ENCODE measurements at regions not wholly inside any gene's neighbourhood (a gene's known extent, or its start where the extent isn't known, plus 50 kb on each side); places are given as distances from the start of the nearest gene placed in this dataset.
"Not testable (repeated sequence)": the region's sequence is repeated elsewhere in the genome, so short reads cannot be mapped to it uniquely, and the experiment has no call there.

DNA sequence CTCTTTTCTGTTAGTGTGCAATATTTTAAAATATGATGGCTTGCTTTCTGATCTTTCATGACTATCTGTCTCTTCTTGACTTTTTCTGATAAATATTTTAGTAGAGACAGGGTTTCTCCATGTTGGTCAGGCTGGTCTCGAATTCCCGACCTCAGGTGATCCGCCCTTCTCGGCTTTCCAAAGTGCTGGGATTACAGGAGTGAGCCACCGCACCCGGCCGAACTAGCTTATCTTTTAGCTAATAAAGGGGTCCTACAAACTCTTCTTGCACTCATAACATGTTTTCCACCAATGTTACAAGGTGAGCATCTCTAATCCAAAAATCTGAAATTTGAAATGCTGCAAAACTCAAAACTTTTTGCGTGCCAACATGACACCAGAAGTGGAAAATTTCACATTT lies 535.2 kb upstream of the PCDH20 start:
- no peak for DNase-seq

DNA sequence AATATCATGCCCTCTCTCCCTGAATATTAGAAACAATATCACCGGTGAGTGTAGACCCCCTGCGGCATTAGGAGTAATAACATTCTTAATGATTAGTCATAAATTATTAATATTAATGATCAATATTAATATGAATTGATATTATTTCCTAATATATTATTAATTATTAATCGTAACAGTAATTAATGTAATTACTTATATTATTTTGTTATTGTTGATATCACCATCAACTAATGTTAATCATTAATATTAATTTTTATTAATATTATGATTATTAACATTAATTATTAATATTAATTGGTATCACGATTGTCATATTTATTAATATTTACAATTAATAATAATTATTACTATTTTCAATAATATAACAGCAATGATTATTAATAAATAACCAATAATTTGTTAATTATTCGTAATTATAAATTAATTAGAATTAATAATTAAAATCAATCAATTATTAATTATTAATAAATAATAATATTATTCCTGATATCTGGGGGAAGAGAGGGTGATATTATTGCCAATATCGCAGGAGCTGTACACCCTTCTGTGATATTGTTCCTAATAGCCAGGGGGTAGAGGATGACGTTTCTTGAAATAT lies 528.8 kb upstream of the PCDH20 start:
- no peak for DNase-seq

DNA sequence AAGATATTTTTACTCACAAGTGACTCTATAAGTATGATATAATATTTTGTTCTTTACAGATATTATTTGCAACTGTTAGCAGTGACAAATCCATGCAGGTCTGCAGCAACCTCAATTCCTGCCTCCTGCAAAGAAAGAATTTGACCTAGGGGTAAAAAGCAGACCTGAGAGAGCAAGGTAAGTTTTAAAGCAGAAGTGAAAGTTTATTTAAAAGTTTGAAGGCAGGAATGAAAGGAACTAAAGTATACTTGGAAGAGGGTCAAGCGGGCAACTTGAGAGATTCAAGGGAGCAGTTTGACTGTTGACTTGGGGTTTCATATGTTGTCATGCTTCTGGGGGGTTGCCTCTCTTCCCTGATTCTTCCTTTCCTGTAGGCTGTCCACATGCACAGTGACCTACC lies 520.1 kb upstream of the PCDH20 start:
- DNase-seq = no peak

DNA sequence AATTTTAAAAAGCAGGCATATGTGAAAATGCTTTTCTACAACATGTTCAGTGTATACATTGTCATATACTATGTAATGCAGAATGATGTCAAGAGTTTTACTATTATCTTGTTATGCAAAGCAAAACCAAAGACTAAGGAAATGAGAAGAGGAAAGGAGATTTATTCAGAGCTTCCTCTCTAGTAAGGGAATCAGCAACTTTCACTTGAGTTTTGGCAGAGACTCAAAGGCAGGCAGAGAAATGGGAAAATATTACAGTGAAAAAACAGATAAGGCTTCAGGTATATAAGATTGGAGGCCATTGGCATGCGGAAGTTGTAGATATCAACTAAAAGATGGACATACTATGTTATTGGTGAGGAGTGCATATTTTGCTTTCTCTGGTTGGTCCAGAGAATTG lies 512.0 kb upstream of the PCDH20 start:
- DNase-seq = no peak

DNA sequence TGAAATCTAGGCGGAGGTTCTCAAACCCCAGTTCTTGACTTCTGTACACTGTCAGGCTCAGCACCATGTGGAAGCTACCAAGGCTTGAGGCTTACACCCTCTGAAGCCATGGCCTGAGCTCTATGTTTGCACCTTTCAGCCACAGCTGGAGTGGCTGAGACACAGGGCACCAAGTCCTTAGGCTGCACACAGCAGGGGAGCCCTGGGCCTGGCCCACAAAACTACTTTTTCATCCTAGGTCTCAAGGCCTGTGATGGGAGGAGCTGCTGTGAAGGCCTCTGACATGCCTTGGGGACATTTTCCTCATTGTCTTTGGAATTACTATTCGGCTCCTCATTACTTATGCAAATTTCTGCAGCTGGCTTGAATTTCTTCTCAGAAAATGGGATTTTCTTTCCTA lies 503.2 kb upstream of the PCDH20 start:
- no peak for DNase-seq

DNA sequence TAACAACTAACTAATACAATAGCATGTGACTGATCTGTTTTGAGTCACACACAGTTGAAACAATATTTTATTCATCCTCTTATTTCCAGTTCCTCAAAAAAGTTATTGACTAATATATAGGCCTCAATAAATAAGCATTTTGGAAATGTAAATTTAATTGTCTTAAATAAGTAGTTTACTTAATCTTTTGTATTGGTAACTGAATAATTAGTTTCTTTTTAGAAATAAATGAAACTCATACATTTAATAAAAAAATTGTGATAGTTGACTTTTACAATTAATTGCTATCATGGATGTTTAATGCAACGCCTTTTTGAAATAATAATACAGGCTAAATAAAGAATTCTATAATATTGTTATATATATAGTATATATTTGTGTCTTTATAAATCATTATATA lies 500.8 kb upstream of the PCDH20 start:
- DNase-seq = no peak

DNA sequence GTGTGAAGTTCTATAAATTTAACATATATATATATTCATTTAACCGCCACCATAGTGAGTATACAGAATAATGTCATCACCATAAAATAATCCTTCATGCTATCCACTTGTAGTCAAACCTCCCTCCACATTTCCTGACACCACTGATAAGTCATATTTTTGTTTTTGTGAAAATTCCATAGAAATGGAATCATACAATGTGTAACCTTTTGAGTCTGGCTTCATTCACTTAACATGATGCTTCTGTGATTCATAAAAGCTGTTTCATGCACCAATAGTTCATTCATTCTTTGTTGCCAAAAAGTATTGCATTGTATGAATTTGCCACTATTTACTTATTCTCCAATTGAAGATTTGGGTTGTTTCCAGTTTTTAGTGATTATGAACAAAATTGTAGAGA lies 497.5 kb upstream of the PCDH20 start:
- DNase-seq = no peak

DNA sequence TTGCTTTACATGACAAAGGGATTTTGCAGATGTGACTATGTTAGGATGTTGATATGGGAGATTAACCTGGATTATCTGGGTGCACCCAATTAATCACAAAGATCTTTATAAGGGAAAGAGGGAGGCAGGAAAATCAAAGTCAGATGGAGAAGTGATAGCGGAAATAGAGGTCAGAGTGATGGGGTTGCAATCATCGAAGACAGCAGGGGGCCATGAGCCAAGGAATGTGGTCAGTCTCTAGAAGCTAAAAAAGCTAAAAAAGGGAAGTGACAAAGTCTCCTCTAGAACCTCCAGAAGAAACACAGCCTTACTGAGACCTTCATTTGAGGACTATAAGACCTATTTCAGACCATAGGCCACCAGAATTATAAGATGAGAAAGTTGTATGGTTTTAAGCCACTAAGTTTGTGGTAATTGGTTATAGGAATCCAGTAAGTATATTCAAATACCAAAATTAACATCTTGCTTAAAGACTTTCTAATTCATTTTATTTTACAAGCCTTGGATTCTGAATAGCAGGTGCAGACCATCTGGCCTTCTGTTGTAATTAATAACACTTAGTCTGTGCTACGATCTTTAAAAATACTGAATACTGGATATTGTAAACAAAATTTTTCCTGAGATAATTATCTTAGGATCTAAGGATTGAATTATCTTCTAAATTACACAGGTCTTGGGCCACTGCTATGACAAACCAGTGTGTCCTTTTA lies 493.4 kb upstream of the PCDH20 start:
- DNase-seq = no peak

DNA sequence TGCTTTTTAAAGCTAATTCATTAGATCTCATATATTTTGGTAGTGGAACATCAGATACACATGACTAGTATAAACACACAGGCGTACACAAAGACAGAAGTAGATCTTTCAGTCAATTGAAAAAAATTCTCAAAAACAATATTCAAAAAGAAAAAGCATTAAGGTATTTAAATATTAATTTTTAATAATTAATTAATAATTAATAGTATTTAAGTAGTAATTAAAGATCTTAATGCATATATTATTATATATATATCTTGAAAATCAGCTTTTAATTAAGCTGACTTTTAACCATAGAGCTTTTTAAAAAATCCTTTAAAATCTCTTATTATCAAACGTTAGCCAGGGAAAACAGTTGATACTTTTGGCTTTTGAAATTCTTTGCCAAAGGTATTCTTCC lies 489.4 kb upstream of the PCDH20 start:
- no peak for DNase-seq

DNA sequence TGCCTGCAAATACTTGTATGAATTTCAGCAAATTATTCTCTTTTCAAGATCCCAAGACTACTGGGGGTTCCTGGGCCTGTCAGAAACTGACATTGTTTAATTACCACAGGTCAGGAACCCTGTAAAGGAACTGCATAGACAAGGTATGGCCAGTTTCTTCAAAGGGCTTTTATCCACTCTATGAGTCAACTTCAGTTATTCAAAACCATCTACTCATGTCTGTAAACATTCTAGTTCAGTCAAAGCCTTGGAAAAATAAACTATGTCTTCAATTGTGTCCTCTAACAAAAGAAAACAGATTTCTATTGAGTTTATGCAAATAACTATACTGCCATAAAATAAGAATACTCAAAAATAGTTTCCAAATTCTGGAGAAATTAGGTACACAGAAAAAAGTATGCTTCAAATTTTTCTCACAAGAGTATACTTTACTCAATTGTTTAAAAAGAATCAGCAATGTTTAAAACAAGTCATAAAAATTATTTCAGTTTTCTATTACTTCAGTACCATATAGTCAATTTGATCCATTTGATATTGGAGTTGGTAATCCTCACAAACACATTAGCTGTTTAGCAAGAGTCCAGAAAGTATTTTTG lies 486.4 kb upstream of the PCDH20 start:
- no peak for DNase-seq

DNA sequence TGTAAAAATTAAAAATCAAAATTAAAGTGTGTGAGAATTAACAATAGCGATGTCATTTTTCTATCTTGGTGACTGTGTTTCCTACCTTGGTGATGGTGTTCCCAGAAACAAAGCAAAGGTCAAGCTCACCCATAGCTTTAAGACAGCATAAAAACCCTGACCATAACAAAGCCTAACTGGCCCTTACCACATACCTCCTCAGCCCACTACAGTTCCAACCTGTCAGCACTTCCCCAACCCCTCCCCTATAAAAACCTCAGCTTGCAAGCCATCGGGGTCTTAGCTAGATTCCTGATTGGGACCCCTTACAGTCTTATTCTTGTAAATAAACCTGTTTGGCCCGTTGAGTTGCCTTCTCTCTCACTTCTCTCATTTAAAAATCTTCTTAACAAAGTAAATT lies 484.4 kb upstream of the PCDH20 start:
- no peak for DNase-seq

DNA sequence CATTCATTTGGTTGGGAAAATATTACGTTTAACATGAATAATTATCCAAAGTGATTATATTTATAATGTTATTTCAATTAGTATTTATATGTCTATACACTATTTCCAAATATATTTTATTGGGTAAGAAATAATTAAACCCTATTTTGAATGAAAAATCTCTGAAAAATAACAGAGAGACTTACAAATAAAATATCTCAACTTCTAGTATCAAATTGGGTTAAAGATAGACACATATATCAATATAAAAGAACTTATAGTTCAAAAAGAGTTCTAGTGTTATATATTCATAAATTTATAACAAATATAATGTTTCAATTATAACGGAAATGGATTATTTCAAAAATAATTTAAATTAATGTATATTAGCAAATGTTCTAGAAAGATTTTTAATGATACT lies 482.6 kb upstream of the PCDH20 start:
- no peak for DNase-seq

DNA sequence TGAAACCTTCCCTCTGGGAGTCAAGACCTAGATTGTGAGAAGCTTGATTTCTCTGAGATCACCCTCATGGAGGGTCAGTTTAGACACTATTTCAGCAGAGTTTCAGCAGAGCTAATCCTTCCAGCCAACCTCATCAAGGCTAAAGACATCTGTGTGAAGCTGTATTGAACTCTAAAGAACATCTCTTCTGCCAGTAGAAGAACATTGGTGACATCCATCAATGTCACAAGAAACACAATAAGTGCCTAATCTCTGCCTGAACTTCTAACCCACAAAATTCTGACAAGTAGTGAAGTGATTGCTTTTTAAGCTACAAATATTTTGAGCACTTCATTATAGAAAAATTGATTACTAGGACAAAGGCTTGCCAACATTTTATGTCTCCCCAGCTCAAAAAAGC lies 475.8 kb upstream of the PCDH20 start:
- no peak for DNase-seq

DNA sequence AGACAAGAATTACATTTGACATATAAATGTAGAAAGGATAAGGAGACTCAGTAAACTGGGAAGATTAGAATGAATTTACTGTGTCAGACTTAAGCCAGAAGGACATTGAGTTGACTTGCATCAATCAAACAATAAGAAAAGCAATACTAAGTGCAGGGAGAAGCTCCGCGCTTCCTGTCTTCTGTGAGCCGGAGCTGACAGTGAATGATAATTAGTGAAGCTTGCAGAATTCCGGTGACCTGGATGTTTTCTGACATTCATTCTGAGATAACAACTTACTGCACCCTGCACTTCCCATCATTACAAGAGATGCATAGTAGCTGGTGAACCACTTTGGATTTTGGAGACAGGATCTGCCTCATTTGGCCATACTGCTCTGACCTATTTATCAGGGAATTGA lies 469.2 kb upstream of the PCDH20 start:
- DNase-seq = no peak

DNA sequence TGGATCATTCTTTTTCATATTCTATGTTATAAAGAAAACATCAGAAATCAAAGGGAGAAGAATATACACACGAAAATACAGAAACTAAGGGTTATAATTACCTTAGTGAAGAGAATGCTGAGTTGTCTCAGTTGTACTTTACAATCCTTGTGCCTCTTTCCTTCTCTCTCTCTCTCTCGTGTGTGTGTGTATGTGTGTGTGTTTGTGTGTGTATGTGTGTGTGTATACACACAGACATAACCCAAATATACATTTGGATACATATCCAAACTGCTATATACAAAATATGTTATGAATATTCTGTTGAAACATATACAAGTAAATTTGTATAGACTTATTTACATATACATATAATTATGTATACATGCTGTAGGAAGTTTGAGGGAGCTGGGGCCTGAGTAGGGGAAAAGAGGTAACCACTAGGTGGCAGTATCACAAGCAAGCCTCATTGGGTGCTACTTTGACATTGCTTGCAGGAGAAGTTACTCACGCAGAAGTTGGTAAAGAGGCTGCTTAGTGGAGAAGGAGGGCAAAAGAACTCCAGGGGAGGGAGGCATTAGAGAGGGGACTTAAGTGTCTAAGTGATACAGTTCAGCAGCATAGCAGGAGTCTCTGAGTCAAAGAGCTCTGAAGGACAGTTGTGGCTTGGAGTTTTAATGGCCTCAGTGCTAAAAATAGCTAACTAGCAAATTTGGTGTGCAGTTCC lies 465.1 kb upstream of the PCDH20 start:
- DNase-seq = no peak

DNA sequence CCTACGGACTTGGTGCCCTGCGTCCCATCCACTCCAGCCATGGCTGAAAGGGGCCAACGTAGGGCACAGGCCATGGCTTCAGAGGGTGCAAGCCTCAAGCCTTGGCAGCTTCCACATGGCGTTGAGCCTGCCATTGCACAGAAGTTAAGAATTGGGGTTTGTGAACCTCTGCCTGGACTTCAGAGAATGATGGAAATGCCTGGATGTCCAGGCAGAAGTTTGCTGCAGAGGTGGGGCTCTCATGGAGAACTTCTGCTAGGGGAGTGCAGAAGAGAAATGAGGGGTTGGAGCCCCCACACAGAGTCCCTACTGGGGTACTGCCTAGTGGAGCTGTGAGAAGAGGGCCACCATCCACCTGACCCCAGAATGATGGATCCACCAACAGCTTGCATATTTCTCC lies 462.9 kb upstream of the PCDH20 start:
- not testable (repeated sequence) for DNase-seq

DNA sequence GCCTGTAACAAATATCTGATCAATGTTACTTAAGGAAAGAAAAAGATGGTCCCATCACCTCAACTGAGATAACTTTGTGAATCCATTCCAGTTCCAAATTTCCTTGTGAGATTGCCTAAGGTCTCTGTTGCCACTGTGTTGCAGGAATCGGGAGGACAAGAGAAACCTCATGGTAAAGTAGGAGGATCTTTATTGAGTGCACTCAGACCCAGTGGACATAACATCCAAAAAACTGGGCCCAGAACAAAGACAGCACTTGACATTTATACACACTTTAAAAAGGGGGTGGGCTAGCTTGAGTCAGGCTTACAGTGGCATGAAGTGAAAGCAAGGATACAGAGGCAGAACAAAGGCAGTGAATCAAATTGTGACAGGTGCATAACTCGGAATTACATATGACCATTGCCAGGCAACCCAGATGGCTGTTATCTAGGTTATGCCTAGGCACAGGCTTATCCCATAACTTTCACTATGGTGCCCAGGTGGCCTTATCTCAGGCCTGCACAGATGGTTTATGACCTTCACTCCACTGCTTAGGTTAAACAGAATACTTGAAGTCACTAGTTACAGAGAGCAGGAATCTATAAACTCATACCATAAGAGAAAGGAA lies 459.4 kb upstream of the PCDH20 start:
- no peak for DNase-seq

DNA sequence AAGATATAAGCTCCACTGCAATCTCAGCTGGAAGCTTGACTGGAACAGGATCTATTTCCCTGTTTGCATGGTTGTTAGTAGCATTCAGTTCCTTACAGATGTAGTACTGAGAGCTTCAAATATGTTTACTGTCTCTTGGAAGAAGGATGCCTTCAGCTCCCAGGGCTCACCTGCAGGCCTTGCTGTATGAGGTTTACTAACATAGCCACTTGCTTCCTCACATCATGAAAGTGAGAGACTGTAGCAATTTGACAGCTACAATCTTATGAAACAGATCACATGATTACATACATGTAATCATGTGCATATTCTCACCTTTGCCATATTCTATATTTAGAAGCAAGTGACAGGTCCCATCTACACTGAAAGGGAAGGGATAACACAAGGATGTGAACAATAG lies 458.1 kb upstream of the PCDH20 start:
- no peak for DNase-seq

DNA sequence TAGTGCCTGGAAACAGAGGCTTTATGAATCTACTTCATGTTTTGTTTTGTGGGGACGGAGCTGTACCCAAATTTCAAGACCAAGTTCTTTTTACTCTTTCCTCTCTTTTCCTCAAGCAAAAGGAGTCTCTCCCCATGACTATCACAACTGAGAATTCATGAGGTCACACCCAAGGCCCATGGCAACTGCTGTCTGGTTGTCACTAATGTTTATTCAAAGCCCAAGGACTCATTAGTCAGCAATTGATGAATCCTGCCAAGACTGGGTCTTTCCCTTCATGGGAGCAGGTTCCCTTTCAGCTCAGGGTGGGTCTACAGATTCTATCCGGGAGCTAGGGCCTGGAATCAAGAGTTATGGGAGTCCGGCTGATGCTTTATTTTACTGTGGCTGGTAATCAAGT lies 441.5 kb upstream of the PCDH20 start:
- no peak for DNase-seq

DNA sequence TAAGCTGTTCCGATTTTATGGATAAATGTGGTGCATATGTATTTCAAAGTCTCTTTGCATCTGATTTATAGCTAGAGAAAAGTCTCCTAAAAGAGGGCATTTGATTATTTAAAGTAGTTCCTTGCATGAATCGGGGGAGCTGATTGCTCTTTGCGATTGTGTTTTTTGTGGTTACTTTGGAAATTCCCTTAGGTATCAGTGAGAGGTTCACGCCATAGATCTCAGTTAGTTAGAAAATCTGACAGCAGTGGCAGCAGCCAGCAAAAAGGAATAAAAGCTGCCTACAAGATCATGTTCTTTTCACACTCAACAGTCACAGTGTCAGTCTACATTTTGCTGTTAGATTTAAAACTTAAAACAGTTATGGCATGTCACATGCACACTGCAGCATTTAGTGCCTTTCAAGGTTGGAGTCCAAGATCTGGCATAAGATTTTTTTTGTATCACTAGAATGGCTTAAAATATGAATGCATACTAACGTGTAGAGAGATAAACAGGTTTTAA lies 436.5 kb upstream of the PCDH20 start:
- DNase-seq = no peak

DNA sequence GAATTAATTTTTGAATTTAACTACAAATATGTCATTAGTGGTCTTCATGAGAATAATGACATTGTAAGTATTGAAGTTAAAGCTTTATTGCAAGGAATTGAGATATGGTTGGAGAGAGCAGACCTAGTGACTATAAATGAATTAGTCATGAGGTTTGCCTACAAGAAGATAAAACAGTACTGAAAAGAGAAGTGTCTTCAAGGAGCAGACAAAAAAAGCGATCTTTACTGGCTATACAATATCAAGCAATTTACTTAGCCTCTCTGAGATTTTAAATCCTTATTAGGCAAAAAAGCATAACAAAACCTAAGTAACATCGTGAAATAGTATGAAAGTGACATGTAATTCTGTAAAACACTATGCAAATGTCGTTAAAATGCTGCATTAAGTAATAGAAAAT lies 435.1 kb upstream of the PCDH20 start:
- DNase-seq = no peak

DNA sequence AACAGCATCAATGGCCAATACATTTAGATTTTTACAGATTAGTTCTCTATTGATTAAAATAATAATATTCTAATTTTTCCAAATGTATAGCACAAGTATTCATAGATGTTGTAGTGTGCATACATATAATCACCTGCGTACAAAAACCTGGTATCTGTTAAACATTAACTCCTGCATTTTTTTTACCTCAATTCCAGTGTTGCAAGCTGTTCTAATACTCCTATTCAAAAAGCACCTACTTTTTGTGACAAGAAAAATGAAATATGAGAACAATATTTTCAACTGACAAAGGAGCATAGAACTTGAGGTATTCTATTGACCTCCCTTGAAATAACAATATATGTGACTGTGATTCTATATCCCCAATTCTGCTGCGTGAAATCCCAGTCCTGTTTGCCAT lies 422.9 kb upstream of the PCDH20 start:
- DNase-seq = no peak

DNA sequence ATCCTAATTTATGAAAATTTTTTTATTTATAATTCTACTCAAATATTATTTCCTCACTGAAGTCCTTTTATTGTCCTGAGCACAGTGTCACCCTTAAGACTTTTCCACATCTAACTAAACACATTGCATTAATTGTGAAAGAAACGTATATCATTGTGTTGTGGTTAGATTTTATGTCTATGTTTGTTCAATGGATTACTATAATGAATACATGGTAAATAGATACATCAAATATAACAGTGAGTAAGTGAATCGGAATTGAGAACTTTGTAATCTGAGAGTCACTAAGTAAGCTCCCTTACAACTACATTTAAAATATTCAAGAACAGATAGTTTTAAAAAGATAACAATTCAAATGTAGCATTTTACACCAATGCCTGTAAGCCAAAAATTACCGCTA lies 417.6 kb upstream of the PCDH20 start:
- DNase-seq = no peak

DNA sequence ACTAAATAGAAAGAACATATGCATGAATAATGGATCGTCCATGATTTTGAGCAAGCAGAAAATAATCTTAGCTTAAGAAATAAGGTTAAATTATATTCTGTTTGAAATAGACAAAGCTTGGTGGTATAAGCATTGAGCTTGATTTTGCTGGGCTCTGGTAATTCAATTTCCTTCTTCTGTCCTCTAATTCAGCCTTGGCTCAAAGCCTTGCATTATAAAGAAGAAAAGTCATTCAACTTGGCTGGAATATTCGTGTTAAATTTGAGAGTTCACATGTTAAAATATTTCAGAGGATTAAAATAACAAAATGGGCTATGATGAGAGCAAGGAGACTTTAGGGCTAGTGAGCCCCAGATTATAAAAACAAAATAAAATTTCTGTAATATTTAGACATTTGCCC lies 415.4 kb upstream of the PCDH20 start:
- DNase-seq = no peak

All from activated CD8-positive, alpha-beta memory T cell treated with anti-CD3 and anti-CD28 coated beads, Interleukin-2, amount 50 U/mL, for 4 hours (primary cell).